HepG2 (cell line): ENCODE measurements at regions not wholly inside any gene's neighbourhood (a gene's known extent, or its start where the extent isn't known, plus 50 kb on each side); places are given as distances from the start of the nearest gene placed in this dataset.

Source experiments
- FOXC1 ChIP-seq: sonication (generic); formaldehyde crosslinking; IDR thresholded peaks from 2 replicates; pipeline ENCODE4 v1.8.0; 2022; ENCODE audit warnings: mild to moderate bottlenecking, missing genetic modification reagents, borderline replicate concordance
- FOXK1 ChIP-seq: sonication (generic); formaldehyde crosslinking; IDR thresholded peaks from 2 replicates; pipeline ENCODE4 v1.4.0; 2020; ENCODE audit warnings: low read depth, missing genetic modification reagents, borderline replicate concordance
- FOXO1 ChIP-seq: sonication (generic); formaldehyde crosslinking; IDR thresholded peaks from 2 replicates; pipeline ENCODE4 v1.4.0; 2020; ENCODE audit warnings: missing genetic modification reagents
- HDAC1 ChIP-seq: sonication (generic); formaldehyde crosslinking; IDR thresholded peaks from 2 replicates; pipeline ENCODE4 v1.5.1; 2020; ENCODE audit warnings: mild to moderate bottlenecking, missing genetic modification reagents
- HNRNPUL1 ChIP-seq: fragments of 200-400 bp; formaldehyde crosslinking; IDR thresholded peaks from 2 replicates; pipeline ENCODE4 v1.6.1; 2017; ENCODE audit warnings: low read depth, mild to moderate bottlenecking, low read length, moderate library complexity
- ZNF17 ChIP-seq: sonication (generic); formaldehyde crosslinking; IDR thresholded peaks from 2 replicates; pipeline ENCODE4 v1.5.0; 2020; ENCODE audit warnings: mild to moderate bottlenecking, missing genetic modification reagents
- TF ChIP-seq, protein P1 (sequence below): sonication (generic); formaldehyde crosslinking; conservative IDR thresholded peaks from 2 replicates; pipeline ENCODE4 v1.4.0; 2020; ENCODE audit warnings: mild to moderate bottlenecking, missing genetic modification reagents, moderate library complexity
- TF ChIP-seq, protein P2 (sequence below): sonication (generic); formaldehyde crosslinking; IDR thresholded peaks from 2 replicates; pipeline ENCODE4 v1.4.0; 2020; ENCODE audit warnings: mild to moderate bottlenecking, missing genetic modification reagents, borderline replicate concordance
- TF ChIP-seq, protein P3 (sequence below): sonication (generic); formaldehyde crosslinking; IDR thresholded peaks from 2 replicates; pipeline ENCODE4 v1.4.0; 2020; ENCODE audit warnings: missing genetic modification reagents, borderline replicate concordance
- TF ChIP-seq, protein P4 (sequence below): sonication (generic); formaldehyde crosslinking; IDR thresholded peaks from 2 replicates; pipeline ENCODE4 v1.5.1; 2020; ENCODE audit warnings: missing genetic modification reagents, mild to moderate bottlenecking, borderline replicate concordance

DNA sequence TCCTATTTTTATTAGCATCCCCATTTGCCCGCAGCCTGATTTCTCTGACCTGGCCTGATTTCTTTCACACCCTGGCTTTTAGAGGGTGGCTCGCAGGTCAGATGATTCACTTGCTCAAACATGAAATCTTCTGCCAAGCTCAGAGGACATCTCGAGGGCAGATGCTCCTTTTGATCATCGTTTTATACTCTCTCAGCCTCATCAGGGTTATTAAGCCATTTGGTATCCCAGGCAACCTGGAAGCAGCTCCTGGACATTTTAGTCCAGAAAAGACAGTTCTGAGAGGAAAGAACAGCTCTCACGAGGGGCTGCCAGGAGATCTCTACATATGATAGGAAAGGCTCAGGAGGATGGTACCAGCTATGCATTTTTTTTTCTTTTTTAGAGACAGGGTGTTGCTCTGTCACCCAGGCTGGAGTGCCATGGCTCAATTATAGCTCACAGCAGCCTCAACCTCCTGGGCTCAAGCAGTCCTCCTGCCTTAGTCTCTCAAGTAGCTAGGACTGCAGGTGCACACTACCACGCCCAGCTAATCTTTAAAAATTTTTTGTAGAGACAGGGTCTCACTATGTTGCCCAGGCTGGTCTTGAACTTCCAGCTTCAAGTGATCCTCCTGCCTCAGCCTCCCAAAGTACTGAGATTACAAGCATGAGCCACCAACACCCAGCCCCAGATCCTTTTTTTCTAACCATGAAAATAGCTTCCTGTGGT, 165.4 kb downstream of the KATNAL1 start (continued):
- TF ChIP-seq, protein P1, sequence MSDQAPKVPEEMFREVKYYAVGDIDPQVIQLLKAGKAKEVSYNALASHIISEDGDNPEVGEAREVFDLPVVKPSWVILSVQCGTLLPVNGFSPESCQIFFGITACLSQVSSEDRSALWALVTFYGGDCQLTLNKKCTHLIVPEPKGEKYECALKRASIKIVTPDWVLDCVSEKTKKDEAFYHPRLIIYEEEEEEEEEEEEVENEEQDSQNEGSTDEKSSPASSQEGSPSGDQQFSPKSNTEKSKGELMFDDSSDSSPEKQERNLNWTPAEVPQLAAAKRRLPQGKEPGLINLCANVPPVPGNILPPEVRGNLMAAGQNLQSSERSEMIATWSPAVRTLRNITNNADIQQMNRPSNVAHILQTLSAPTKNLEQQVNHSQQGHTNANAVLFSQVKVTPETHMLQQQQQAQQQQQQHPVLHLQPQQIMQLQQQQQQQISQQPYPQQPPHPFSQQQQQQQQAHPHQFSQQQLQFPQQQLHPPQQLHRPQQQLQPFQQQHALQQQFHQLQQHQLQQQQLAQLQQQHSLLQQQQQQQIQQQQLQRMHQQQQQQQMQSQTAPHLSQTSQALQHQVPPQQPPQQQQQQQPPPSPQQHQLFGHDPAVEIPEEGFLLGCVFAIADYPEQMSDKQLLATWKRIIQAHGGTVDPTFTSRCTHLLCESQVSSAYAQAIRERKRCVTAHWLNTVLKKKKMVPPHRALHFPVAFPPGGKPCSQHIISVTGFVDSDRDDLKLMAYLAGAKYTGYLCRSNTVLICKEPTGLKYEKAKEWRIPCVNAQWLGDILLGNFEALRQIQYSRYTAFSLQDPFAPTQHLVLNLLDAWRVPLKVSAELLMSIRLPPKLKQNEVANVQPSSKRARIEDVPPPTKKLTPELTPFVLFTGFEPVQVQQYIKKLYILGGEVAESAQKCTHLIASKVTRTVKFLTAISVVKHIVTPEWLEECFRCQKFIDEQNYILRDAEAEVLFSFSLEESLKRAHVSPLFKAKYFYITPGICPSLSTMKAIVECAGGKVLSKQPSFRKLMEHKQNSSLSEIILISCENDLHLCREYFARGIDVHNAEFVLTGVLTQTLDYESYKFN (CRISPR knock-in tag) = no peak
- TF ChIP-seq, protein P2, sequence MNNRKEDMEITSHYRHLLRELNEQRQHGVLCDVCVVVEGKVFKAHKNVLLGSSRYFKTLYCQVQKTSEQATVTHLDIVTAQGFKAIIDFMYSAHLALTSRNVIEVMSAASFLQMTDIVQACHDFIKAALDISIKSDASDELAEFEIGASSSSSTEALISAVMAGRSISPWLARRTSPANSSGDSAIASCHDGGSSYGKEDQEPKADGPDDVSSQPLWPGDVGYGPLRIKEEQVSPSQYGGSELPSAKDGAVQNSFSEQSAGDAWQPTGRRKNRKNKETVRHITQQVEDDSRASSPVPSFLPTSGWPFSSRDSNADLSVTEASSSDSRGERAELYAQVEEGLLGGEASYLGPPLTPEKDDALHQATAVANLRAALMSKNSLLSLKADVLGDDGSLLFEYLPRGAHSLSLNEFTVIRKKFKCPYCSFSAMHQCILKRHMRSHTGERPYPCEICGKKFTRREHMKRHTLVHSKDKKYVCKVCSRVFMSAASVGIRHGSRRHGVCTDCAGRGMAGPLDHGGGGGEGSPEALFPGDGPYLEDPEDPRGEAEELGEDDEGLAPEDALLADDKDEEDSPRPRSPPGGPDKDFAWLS (CRISPR knock-in tag) = no peak
- TF ChIP-seq, protein P3, sequence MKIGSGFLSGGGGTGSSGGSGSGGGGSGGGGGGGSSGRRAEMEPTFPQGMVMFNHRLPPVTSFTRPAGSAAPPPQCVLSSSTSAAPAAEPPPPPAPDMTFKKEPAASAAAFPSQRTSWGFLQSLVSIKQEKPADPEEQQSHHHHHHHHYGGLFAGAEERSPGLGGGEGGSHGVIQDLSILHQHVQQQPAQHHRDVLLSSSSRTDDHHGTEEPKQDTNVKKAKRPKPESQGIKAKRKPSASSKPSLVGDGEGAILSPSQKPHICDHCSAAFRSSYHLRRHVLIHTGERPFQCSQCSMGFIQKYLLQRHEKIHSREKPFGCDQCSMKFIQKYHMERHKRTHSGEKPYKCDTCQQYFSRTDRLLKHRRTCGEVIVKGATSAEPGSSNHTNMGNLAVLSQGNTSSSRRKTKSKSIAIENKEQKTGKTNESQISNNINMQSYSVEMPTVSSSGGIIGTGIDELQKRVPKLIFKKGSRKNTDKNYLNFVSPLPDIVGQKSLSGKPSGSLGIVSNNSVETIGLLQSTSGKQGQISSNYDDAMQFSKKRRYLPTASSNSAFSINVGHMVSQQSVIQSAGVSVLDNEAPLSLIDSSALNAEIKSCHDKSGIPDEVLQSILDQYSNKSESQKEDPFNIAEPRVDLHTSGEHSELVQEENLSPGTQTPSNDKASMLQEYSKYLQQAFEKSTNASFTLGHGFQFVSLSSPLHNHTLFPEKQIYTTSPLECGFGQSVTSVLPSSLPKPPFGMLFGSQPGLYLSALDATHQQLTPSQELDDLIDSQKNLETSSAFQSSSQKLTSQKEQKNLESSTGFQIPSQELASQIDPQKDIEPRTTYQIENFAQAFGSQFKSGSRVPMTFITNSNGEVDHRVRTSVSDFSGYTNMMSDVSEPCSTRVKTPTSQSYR (CRISPR knock-in tag) = no peak
- TF ChIP-seq FOXO1 = no peak
- no peak for TF ChIP-seq ZNF17
- TF ChIP-seq HNRNPUL1 = no peak
- TF ChIP-seq HDAC1 (CRISPR knock-in tag) = no peak
- TF ChIP-seq FOXK1 = no peak
- no peak for TF ChIP-seq FOXC1 (CRISPR knock-in tag)
- TF ChIP-seq, protein P4, sequence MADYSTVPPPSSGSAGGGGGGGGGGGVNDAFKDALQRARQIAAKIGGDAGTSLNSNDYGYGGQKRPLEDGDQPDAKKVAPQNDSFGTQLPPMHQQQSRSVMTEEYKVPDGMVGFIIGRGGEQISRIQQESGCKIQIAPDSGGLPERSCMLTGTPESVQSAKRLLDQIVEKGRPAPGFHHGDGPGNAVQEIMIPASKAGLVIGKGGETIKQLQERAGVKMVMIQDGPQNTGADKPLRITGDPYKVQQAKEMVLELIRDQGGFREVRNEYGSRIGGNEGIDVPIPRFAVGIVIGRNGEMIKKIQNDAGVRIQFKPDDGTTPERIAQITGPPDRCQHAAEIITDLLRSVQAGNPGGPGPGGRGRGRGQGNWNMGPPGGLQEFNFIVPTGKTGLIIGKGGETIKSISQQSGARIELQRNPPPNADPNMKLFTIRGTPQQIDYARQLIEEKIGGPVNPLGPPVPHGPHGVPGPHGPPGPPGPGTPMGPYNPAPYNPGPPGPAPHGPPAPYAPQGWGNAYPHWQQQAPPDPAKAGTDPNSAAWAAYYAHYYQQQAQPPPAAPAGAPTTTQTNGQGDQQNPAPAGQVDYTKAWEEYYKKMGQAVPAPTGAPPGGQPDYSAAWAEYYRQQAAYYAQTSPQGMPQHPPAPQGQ = no peak
- TF ChIP-seq, all 625 proteins: peak for 0
